ENCODE measurements at regions not wholly inside any gene's neighbourhood (a gene's known extent, or its start where the extent isn't known, plus 50 kb on each side); places are given as distances from the start of the nearest gene placed in this dataset.

- DNase-seq (ENCODE audit: low read depth), result peak; percentile 52
These were observed 403.8 kb downstream of the SLITRK5 start for GRCh38 chr13:88074794-88075510.

DNA sequence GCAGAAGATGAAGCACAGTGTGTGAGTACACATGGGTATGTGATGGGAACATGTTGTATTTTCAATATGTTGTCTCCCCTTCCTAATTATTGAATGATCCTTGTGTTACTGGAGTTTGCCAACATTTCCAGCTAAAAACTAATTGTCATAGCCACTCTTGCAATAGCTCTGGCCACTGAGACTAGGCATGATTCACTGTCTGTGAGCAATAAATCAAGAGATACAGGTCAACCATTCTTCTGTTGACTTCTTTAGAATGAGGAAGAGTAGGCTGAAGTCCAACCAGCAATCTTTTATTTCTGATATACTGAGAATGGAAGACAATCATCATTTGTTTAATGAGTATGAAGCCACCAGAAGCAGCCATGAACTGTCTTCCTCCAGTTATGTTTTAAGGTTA, 413.9 kb downstream of the SLITRK5 start:
- no peak for DNase-seq (ENCODE audit: low read depth)

DNA sequence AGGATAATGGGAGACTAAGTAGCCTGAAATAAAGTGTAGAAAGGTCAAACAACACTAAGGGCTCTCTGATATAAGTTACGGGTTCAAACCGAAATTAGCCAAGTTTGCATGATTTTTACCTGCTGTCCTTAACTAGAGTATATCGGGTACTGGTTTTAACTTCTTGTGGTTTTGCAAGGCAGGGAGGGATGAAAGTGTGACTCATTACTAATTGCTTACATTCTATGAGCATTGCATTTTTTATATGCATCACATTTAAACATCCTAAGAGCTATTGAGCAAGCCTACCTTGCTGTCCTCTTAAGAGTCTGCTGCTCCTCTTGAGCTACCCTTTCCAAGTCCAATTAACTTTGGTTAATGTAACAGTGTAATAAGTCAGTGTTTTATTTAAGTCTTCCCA, 415.4 kb downstream of the SLITRK5 start:
- DNase-seq (ENCODE audit: low read depth), result no peak

DNA sequence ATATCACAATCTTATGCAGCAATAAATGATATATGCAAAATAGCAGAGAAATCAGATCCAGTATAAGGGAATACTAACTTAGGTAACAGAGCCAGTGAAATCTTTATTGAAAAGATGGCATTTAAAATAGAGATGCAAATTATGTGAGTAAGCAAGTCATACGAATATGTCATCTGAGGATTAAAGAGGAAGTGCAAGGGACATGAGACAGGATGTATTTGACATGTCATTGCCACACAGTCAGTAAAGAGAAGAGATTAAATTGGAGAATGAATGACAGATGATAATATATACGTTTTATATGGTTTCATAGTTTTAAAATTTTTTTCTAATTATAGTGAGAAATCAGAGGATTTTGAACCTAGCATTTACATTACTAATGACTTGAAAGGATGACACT, 426.4 kb downstream of the SLITRK5 start:
- DNase-seq (ENCODE audit: low read depth), result no peak

DNA sequence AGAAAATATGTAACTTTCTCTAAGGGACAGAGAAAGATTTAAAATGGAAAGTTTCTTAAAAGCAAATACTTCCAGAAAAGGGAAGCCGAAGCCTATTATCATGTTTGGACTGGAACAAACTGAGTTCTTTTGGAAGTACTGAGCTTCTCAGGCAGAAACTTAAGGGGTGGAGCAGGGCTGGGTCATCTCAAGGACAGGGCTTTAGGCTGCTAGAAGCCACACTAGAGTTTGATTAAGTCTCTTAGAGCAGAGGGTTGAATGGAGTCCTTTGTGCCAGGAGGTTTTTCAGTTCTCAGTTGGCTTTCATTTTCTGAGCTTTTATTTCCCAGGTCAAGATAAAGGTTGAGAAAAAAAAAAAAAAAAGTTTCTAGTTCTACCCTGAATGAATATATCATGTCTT, 432.7 kb downstream of the SLITRK5 start:
- DNase-seq (ENCODE audit: low read depth), result no peak

DNA sequence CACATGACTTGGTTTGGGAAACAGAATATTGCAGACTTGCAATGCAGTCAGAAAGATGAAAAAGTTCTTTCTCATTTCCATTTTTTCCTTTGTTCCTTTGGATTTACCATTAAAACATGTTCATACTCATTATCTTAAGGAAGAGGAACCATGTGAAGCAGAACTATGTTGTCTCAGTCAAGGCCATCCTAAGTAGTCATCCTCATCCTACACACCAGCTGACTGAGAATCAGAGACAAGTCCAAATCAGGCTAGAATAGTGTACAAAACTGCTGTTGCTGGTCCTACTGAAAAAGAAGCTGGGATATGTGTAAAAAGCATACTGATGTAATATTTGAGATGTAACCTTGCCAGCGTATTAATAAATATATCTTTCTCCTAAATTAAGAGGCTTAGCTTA, 433.4 kb downstream of the SLITRK5 start:
- DNase-seq (ENCODE audit: low read depth), result no peak

DNA sequence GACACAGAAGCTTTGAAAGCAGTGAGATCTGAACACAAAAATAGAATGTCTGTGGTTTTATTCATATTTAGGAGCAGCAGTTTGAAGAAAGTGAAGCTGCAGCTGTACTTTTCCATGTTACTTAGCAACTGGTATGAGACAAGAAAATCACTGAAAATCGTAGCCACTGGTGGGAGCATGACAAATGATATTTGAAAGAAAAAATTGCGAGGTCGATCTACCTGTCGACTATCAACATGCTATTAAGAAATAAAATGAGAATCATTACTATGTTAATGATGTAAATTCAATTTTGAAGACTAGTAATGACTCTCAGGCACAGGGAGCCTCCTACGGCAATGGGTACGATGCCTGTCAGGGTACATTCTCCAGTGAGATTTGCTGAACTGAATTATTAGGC, 436.4 kb downstream of the SLITRK5 start:
- no peak for DNase-seq (ENCODE audit: low read depth)

DNA sequence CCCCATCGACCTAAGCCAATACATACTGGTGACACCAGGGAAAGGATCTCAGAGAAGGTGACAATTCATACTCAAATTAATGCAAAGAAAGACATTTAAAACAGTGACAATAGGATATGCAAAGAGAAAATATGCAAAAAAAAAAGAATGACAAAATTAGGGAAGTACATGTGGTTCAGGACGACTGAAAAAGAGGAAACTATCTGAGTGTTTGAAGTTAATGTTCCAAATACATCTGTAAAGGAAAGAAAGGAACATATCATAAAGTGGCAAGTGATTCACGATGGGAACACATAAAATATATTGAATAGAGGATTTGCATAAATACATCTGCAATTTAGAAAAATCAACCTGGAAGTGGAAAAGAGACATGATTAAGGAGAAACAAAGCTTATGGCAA, 441.4 kb downstream of the SLITRK5 start:
- no peak for DNase-seq (ENCODE audit: low read depth)

DNA sequence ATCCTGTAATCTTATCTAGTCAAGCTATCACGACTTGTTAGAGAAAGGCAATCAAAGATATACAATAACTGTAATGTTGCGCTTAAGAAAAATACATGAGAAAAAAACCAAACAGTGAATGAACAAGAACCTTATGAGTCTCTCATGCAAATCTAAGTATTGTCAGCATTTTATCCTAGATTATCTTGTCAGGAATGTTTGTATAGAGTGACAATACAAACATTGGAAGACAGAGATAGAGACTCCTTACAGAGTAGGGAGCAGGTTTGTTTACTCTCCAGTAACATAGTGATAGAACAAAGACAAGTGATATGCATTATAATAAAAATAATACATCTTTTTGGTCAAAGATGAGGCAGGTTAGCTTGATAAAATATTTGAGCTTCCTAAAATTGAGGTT, 444.8 kb downstream of the SLITRK5 start:
- no peak for DNase-seq (ENCODE audit: low read depth)

- DNase-seq (ENCODE audit: low read depth), result no peak
These were observed 447.8 kb downstream of the SLITRK5 start for GRCh38 chr13:88118952-88119351.

GRCh38 chr13:88124142-88124541, 453.0 kb downstream of the SLITRK5 start:
- no peak for DNase-seq (ENCODE audit: low read depth)

- no peak for DNase-seq (ENCODE audit: low read depth)
These were observed 453.9 kb downstream of the SLITRK5 start for GRCh38 chr13:88125055-88125454.

GRCh38 chr13:88136098-88136790, 465.1 kb downstream of the SLITRK5 start:
- DNase-seq (ENCODE audit: low read depth), result no peak

GRCh38 chr13:88142653-88143052, 471.5 kb downstream of the SLITRK5 start:
- DNase-seq (ENCODE audit: low read depth), result no peak

DNA sequence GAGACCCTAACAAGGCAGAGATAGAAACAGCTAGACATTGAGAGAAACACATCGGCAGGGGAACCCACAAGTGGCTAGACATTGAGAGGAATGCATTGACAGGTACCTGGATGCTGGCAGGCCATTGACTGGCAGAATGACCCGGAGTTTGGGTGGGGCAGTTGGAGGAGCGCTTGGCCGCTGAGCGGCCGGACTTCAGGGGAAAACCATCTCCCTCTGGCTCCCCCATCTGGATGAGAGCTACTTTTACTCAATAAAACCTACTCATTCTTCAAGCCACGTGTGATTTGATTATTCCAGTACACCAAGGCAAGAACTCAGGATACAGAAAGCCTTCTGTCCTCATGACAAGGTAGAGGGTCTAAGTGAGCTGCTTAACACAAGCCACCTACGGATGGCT, 473.4 kb downstream of the SLITRK5 start:
- DNase-seq (ENCODE audit: low read depth), result no peak

- DNase-seq (ENCODE audit: low read depth), result no peak
These were observed 482.2 kb downstream of the SLITRK5 start for GRCh38 chr13:88153353-88153752.

DNA sequence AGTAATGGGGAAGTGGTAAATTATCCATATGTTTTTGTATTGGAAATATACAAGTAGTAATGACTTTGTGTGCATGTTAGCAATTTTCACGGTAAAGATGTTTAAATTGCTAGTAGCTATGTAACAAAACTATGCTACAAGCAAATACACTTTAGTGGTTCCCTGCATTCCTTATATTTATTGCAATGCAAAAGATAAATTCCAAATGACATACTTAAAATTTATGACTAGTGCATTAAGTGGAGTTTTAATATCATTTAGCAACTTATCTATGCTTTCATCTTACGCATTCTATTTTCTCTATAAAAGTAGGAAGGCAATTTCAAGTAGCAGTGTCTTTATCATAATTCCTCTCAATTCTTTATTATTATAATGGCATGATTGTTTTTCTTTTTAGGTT, 482.8 kb downstream of the SLITRK5 start:
- DNase-seq (ENCODE audit: low read depth), result no peak

GRCh38 chr13:88162076-88162702, 491.0 kb downstream of the SLITRK5 start:
- no peak for DNase-seq (ENCODE audit: low read depth)

DNA sequence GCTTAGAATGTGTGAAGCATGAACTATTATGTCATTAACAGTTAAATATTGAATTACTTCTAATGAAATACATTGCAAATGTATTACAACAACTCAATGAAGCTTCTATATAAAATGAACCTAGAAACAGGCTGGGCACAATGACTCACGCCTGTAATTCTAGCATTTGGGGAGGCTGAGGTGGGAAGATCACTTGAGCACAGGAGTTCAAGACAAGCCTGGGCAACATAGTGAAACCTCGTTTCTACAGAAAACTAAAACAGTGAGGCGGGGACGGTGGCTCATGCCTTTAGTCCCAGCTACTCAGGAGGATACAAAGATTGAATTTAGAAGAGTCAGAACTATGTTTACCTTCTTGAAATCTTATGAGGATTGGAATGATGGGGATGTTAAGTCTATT, 505.1 kb downstream of the SLITRK5 start:
- DNase-seq (ENCODE audit: low read depth), result no peak

- no peak for DNase-seq (ENCODE audit: low read depth)
These were observed 512.3 kb downstream of the SLITRK5 start for GRCh38 chr13:88183440-88183839.

DNA sequence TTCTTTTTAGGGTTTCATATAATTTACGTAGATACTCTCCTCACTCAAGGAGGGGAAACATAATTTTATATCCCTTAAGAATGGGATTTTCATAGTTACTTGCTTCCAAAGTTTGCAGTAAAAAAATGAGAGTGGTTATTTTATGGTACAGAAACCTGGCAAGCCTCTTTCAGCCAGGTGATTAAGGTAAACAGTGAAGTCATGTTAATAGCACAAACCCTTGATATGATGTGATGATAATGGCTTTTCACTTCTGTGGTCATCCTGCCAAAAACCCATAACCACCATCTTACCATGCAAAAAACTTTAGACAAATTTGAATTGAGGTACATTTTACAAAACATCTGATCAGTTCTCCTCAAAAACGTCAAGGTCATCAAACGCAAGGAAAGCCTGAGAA, 517.8 kb downstream of the SLITRK5 start:
- DNase-seq (ENCODE audit: low read depth), result no peak

DNA sequence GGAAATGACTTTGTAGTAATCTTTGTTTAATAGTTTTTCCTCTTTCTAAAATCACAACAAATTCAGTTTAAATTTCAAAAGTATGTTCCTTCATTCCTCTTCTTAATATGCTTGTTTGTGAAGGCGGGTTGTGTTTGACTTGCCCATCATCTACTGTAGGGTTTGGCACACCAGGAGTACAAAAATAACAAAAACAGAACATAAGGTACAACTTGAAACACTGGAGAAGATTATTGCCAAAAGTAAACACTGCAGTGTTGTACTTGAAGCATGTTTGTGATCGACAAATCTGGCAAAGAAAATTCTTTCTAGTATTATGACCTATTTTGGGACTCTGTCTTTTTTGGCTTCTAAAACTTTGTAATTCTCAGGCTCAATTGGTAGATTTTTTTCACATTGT, 518.6 kb downstream of the SLITRK5 start:
- DNase-seq (ENCODE audit: low read depth), result no peak

- DNase-seq (ENCODE audit: low read depth), result no peak
These were observed 524.9 kb downstream of the SLITRK5 start for GRCh38 chr13:88196106-88196505.

All from forelimb muscle (tissue), 1 donor.